Sigmoid colon (tissue), 4 donors: ENCODE measurements at regions not wholly inside any gene's neighbourhood (a gene's known extent, or its start where the extent isn't known, plus 50 kb on each side); places are given as distances from the start of the nearest gene placed in this dataset.

Experiments used
- EP300 ChIP-seq, 4 donors: sonication (generic); formaldehyde crosslinking; IDR thresholded peaks; one replicate each; pipeline ENCODE4 v1.6.1; 2017; ENCODE audit warnings: antibody characterized with exemption in 4 of 4
- TF ChIP-seq, protein P1 (sequence below), 4 experiments: fragments of 450-650 bp in 3 of 4; fragments of 200-600 bp in 1 of 4; IDR thresholded peaks; one replicate each; pipeline ENCODE4 v1.5.1; 2016 to 2019; ENCODE audit warnings: antibody characterized with exemption in 4 of 4, mild to moderate bottlenecking in 3 of 4, moderate library complexity in 2 of 4

DNA sequence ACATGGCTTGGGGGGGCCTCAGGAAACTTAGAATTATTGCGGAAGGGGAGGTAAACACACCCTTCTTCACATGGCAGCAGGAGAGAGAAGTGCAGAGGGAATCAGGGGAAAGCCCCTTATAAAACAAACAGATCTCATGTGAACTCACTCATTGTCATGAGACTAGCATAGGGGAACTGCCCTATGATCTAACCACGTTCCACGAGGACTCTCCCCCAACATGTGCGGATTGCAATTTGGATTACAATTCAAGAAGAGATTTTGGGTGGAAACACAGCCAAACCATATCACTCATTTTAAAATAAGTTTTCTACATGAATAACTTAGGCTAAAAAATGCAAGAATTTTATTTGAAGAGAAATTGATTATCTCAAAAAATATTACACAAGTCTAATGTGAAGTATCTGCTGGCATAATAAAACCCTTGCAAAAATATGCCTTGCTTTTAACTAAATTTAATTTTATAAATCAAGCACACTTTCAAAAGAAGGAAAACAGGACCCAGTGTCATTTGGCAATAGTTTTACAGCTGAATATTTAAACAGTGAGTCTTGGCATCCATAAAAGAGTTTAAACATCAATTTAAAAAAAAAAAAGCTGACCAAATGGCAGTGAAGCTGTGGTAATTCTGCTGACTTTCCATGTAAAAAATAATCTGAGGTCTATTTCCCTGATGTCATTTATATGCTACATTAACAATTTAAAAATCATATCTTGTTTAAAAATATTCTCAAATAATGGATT lies 1057.2 kb downstream of the NAALADL2 start:
- TF ChIP-seq, protein P1, sequence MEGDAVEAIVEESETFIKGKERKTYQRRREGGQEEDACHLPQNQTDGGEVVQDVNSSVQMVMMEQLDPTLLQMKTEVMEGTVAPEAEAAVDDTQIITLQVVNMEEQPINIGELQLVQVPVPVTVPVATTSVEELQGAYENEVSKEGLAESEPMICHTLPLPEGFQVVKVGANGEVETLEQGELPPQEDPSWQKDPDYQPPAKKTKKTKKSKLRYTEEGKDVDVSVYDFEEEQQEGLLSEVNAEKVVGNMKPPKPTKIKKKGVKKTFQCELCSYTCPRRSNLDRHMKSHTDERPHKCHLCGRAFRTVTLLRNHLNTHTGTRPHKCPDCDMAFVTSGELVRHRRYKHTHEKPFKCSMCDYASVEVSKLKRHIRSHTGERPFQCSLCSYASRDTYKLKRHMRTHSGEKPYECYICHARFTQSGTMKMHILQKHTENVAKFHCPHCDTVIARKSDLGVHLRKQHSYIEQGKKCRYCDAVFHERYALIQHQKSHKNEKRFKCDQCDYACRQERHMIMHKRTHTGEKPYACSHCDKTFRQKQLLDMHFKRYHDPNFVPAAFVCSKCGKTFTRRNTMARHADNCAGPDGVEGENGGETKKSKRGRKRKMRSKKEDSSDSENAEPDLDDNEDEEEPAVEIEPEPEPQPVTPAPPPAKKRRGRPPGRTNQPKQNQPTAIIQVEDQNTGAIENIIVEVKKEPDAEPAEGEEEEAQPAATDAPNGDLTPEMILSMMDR (IDR thresholded peaks at IDR 0.05): no peak
- TF ChIP-seq EP300 (IDR thresholded peaks at IDR 0.05): no peak
